Glomerular visceral epithelial cell (primary cell): ENCODE measurements at regions not wholly inside any gene's neighbourhood (a gene's known extent, or its start where the extent isn't known, plus 50 kb on each side); places are given as distances from the start of the nearest gene placed in this dataset.

Experiments used
- DNase-seq: peaks from one replicate; pipeline ENCODE4 v3.0.0-alpha.2; 2016; ENCODE audit errors: extremely low spot score

DNA sequence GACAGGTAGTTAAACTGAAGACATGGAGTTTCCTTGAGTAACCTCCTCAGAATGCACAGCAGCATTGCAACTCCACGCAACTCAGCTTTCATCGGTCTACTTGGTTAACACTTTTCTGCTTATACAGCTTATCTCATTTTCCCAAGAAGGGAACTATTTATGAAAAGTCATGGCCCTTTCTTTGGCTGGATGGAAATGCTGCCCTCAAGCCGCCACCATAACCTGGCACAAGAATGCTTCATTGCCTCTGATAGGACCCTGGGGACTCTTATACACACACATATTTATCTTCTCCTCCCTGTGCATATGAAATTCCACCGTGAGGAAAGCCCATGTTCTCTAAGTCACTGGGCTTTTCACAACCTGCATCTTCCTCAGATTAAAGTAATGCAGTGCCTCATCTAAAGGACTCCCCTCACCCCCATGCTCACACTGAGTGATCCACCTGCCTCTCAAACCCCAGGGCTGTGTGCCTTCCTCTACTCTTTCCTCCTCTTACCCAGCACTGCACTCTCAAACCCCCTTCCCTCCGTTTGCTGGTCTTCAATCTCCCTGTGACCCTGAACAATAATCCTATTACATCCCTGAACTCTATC is 192.0 kb upstream of the HNRNPA3 start:
- DNase-seq, result no peak

GRCh38 chr2:177021706-177022343 is 190.8 kb upstream of the HNRNPA3 start:
- DNase-seq, result no peak

- DNase-seq, result no peak
These were observed 187.8 kb upstream of the HNRNPA3 start for GRCh38 chr2:177024765-177025164.

- no peak for DNase-seq
These were observed 186.3 kb upstream of the HNRNPA3 start for GRCh38 chr2:177026253-177026652.

DNA sequence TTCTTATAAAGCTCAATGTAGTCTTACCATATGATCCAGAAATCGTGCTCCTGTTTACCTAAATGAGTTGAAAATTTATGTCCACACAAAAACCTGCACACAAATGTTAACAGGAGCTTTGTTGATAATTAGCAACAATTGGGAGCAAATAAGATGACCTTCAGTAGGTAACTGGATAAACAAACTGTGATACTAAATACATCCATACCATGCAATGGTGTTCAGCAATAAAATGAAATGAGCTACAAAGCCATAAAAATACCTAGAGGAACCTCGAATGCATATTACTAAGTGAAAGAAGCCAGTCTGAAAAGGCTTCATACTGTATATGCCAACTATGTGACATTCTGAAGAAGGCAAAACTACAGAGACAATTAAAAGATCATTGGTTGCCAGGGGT is 185.6 kb upstream of the HNRNPA3 start:
- no peak for DNase-seq

DNA sequence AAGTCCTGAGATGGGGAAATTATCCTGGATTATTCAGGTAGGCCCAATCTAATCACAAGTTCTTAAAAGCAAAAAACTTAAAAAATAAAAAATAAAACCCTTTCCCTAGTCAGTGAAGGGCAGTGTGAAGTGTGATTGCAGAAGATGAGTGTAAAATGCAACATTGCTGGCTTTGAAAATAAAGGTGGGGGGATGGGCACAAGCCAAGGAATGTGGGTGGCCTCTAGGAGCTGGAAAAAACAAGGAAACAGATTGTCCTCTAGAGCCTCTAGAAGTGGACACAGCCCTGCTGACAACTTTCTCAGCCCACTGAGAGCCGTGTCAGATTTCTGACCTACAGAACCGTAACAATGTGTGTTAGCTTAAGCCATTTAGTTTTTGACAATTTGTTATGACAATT is 184.3 kb upstream of the HNRNPA3 start:
- no peak for DNase-seq

DNA sequence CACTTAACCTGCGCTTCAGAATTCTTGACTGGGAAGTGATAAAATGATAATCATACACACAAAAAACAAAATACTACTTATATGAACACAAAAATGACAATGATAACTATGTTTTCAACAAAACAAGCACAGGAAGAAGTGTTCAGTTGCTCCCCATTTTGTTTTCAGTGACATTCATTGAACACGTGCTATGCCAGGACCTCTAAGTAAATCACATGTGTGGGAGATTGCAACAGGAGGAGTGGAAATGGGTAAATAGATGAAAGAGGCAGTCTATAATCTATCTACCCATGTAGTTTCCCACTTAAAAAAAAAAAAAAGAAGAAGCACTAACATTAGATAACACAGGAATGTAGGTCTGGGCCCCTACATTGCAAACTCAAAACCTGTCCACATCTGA is 183.5 kb upstream of the HNRNPA3 start:
- no peak for DNase-seq

GRCh38 chr2:177029501-177029900 is 183.1 kb upstream of the HNRNPA3 start:
- no peak for DNase-seq

DNA sequence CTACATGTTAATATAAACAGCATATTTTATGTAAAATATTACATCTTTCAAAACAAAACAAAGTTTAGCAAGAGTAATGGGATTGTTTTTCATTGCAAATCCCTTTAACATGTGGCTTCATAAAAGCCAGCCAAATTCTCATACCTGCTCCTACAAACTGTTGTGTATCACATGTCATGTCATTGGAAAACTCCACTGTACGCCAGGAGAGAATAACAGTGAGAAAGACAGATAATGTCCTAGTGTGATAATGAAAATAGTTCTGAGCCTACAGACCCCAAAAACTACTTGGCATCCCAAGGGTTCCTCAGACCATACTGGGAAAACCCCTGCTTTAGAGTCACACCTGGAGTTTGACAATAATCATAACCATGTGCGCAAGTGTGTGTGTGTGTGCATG is 182.7 kb upstream of the HNRNPA3 start:
- DNase-seq, result no peak

DNA sequence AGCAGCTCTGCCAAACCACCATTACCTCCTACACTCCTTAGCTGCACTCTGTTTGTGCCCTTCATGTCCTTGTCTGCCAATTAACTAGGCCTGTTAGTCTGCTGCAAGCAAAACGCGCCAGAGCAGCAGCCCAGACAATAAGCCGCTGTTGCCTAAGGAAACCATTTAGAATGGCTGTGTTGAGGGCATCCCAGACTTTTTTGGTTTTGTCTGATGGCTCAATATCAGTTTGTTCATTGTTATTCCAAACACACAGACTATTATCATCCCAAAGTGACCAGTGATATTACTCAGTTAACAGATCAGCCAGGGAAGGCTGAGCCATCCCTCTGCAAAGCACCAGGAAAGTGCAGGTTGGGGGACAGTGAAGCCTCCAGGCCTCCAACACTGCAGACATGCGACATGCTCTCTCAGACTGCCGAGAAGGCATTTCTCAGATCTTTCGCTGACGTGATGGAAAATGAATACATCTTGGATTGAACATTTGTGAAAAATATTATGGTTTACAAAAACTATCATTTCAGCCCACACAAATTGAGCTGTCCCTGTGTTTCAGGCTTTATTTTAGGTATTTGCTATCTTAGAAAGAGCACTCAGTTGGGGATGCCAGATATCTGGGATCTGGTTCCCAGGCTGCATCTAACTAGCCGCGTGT is 182.0 kb upstream of the HNRNPA3 start:
- DNase-seq, result no peak

DNA sequence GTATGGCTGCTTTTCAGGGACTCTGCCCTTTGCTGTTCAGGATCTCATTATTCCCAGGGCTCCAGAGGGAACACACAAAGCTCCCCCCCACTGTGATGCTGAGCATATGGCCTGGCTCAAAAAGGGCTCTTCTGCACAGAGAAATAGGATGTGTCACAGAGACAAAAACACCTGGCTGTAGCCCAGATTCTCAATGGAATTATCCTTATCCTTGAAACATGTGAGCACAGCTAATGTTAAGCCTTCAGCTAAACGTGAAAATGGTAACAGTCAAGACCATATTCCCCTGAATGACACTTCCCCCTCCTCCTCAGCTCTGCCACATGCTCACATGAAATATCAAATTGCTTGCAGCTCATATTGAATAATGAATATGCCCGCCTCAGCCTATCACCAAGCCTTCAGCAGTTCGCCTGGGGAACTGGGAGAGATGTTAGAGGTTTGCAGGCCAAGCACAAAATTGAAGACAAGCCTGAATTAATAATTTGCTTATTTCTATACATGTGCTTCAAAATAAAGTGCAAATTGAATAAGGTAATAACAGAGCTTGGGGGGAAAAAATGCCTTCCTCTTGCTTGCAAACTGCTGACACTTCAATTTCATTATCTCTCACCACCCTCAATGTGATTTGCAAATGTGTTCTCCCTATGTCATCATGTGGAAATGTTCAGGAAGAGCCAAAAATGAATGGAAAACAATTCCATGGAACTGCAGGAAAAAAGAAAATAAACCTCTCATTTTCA is 181.0 kb upstream of the HNRNPA3 start:
- no peak for DNase-seq

GRCh38 chr2:177036747-177037146 is 175.8 kb upstream of the HNRNPA3 start:
- no peak for DNase-seq

DNA sequence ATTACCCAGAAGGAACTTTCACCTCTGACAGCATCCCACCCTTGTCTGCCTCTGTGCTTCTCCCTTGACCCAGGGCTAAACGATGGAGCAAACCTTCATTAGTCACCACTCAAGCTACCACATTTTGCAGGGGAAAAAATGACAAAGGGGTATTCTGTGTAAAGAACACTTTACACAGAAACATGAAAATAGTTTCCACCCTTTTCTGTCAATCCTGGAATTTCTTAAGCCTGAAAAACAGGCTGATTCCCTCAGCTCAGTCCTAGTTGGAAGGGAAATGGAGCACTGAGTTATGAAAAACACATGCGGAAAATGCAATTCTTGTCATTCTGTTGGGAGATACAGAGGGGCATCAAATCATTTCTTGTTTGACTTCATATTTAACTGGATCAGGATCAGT is 175.0 kb upstream of the HNRNPA3 start:
- no peak for DNase-seq

- DNase-seq, result no peak
These were observed 173.7 kb upstream of the HNRNPA3 start for GRCh38 chr2:177038787-177039484.

DNA sequence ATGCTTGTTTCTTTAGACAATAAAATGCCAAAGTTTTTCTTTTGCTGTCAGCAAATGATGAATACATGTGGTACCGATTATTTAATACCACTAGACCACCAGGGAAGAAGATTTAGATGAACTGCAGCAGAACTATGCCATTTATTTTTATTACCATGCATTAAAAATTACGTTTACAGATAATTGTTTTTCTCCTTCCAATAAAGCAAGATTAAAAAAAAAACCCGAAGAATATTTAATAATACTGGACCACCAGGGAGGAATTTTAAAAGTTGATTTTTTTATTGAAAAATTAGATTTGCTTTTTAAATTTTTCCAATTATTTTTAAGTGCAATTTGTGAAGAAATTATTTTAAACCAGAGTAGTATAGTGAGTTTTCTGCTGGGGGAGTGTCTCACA is 170.3 kb upstream of the HNRNPA3 start:
- DNase-seq, result no peak

DNA sequence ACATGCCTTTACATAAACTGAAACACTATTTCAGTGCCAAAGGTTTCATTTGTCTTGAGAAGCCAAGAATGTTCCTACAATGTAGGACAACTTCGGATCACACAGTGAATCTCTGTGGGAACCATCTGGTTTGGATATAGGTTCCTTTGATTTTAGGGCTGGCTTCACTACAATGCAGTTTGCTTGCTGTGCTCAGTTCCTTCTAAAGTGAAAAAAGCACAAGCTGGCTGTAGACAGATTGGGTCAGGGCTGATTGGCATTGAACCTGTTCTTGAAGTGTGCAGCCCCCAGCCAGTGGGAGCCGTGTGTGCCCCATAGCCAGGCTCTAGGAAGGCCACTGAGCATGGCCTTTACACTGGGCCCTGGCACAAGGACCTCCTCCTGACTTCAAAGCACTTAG is 167.9 kb upstream of the HNRNPA3 start:
- DNase-seq, result no peak

- no peak for DNase-seq
These were observed 163.6 kb upstream of the HNRNPA3 start for GRCh38 chr2:177048981-177049380.

- no peak for DNase-seq
These were observed 161.3 kb upstream of the HNRNPA3 start for GRCh38 chr2:177051278-177051677.

GRCh38 chr2:177052471-177052870 is 160.1 kb upstream of the HNRNPA3 start:
- no peak for DNase-seq

DNA sequence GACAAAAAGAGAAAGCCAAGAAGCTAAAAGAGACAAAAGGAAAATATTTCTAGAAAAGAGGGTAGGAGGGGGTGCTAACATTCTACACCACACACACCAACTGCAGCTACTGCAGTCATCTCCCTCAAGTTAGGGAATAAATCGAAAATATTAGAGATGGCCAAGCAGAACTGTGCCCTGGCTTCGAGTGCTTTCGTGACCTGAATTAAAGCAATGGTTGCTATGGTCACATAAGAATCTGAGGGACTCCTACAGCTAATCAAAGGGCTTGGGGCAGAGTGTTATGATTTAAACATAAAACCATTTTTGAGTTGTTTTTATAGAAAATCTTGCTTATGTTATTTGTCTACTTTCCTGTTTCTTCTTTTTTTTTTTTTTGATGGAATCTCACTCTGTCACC is 159.6 kb upstream of the HNRNPA3 start:
- no peak for DNase-seq

- no peak for DNase-seq
These were observed 158.9 kb upstream of the HNRNPA3 start for GRCh38 chr2:177053716-177054115.

GRCh38 chr2:177056481-177056929 is 156.1 kb upstream of the HNRNPA3 start:
- no peak for DNase-seq
